H9 (cell line): ENCODE measurements at regions not wholly inside any gene's neighbourhood (a gene's known extent, or its start where the extent isn't known, plus 50 kb on each side); places are given as distances from the start of the nearest gene placed in this dataset.

Experiments used
- DNase-seq: peaks from one replicate; pipeline ENCODE4 v3.0.0-alpha.2; 2017
- H2AFZ ChIP-seq: one replicate; pipeline ENCODE4 v1.6.1; 2013; ENCODE audit warnings: mild to moderate bottlenecking, low read length, control low read depth, moderate library complexity
- H2AK5ac ChIP-seq: 2 replicates; pipeline ENCODE4 v1.6.1; 2013; ENCODE audit warnings: low read length, control low read depth, mixed read lengths; ENCODE audit not compliant: insufficient read length
- H2BK120ac ChIP-seq: one replicate; pipeline ENCODE4 v1.6.1; 2013; ENCODE audit warnings: low read depth, mild to moderate bottlenecking, low read length, control low read depth, inconsistent platforms; ENCODE audit not compliant: poor library complexity, severe bottlenecking
- H2BK12ac ChIP-seq: 2 replicates; pipeline ENCODE4 v1.6.1; 2013; ENCODE audit warnings: low read length, control low read depth, mixed read lengths, low read depth; ENCODE audit not compliant: insufficient read length
- H2BK15ac ChIP-seq: 2 replicates; pipeline ENCODE4 v1.6.1; 2013; ENCODE audit warnings: low read depth, low read length, control low read depth
- H2BK20ac ChIP-seq: one replicate; pipeline ENCODE4 v1.6.1; 2013; ENCODE audit warnings: low read depth, mild to moderate bottlenecking, low read length, control low read depth, inconsistent platforms; ENCODE audit not compliant: poor library complexity, severe bottlenecking
- H2BK5ac ChIP-seq: 2 replicates; pipeline ENCODE4 v1.6.1; 2013; ENCODE audit warnings: low read length, control low read depth, mixed read lengths; ENCODE audit not compliant: insufficient read length
- H3K14ac ChIP-seq: 2 replicates; pipeline ENCODE4 v1.6.1; 2013; ENCODE audit warnings: low read length, control low read depth; ENCODE audit not compliant: insufficient read depth
- H3K18ac ChIP-seq: 2 replicates; pipeline ENCODE4 v1.6.1; 2013; ENCODE audit warnings: low read depth, mild to moderate bottlenecking, mixed read lengths, low read length, control low read depth; ENCODE audit not compliant: insufficient read length
- H3K23ac ChIP-seq: 2 replicates; pipeline ENCODE4 v1.6.1; 2013; ENCODE audit warnings: low read length, control low read depth, mixed read lengths, low read depth; ENCODE audit not compliant: insufficient read length
- H3K23me2 ChIP-seq: 2 replicates; pipeline ENCODE4 v1.6.1; 2013; ENCODE audit warnings: low read depth, mild to moderate bottlenecking, mixed read lengths, low read length, control low read depth; ENCODE audit not compliant: insufficient read length, poor library complexity, severe bottlenecking
- H3K27ac ChIP-seq: 2 replicates; pipeline ENCODE4 v1.5.1; 2013; ENCODE audit warnings: low read length, control low read depth, mixed read lengths, low read depth; ENCODE audit not compliant: insufficient read length
- H3K27me3 ChIP-seq: 2 replicates; pipeline ENCODE4 v1.6.1; 2013; ENCODE audit warnings: low read length, control low read depth, inconsistent platforms; ENCODE audit not compliant: insufficient read depth
- H3K4ac ChIP-seq: 2 replicates; pipeline ENCODE4 v1.6.1; 2013; ENCODE audit warnings: low read depth, mild to moderate bottlenecking, control low read depth, inconsistent platforms, low read length, moderate library complexity
- H3K4me1 ChIP-seq: 2 replicates; pipeline ENCODE4 v1.6.1; 2013; ENCODE audit warnings: low read length, control low read depth, inconsistent platforms; ENCODE audit not compliant: insufficient read depth
- H3K4me2 ChIP-seq: 2 replicates; pipeline ENCODE4 v1.6.1; 2013; ENCODE audit warnings: low read length, control low read depth, mixed read lengths; ENCODE audit not compliant: insufficient read length, insufficient read depth
- H3K56ac ChIP-seq: 2 replicates; pipeline ENCODE4 v1.6.1; 2013; ENCODE audit warnings: low read depth, mild to moderate bottlenecking, mixed read lengths, low read length, control low read depth; ENCODE audit not compliant: insufficient read length
- H3K79me1 ChIP-seq: 2 replicates; pipeline ENCODE4 v1.6.1; 2013; ENCODE audit warnings: low read depth, mild to moderate bottlenecking, moderate library complexity, low read length, control low read depth, inconsistent platforms; ENCODE audit not compliant: insufficient read depth, poor library complexity, severe bottlenecking
- H3K79me2 ChIP-seq: 2 replicates; pipeline ENCODE4 v1.6.1; 2013; ENCODE audit warnings: low read length, control low read depth, inconsistent platforms; ENCODE audit not compliant: insufficient read depth
- H3K9ac ChIP-seq: 2 replicates; pipeline ENCODE4 v1.6.1; 2013; ENCODE audit warnings: low read length, control low read depth, mixed read lengths; ENCODE audit not compliant: insufficient read length; ENCODE audit errors: extremely low read depth
- H3K9me3 ChIP-seq: one replicate; pipeline ENCODE4 v1.6.1; 2013; ENCODE audit warnings: low read depth, low read length, inconsistent platforms; ENCODE audit not compliant: control insufficient read depth
- H3T11ph ChIP-seq: one replicate; pipeline ENCODE4 v1.6.1; 2013; ENCODE audit warnings: mild to moderate bottlenecking, low read length, control low read depth, inconsistent platforms
- H4K20me1 ChIP-seq: one replicate; pipeline ENCODE4 v1.6.1; 2013; ENCODE audit not compliant: control insufficient read depth, insufficient read length, insufficient read depth
- H4K5ac ChIP-seq: 2 replicates; pipeline ENCODE4 v1.6.1; 2013; ENCODE audit warnings: low read depth, mild to moderate bottlenecking, mixed read lengths, low read length, control low read depth; ENCODE audit not compliant: insufficient read length
- H4K8ac ChIP-seq: replicated peaks from 2 replicates; pipeline ENCODE4 v1.6.1; 2013; ENCODE audit warnings: low read length, control low read depth, mixed read lengths, low read depth; ENCODE audit not compliant: insufficient read length
- H4K91ac ChIP-seq: 2 replicates; pipeline ENCODE4 v1.6.1; 2013; ENCODE audit warnings: low read depth, mild to moderate bottlenecking, moderate library complexity, mixed read lengths, low read length, control low read depth; ENCODE audit not compliant: insufficient read length
- H3K27ac Mint-ChIP-seq, 3 experiments: 2 replicates in 2 of 3; 3 replicates in 1 of 3; pipeline ENCODE4 v1.8.0; 2020 to 2021; ENCODE audit warnings: mixed read lengths in 3 of 3, mild to moderate bottlenecking in 1 of 3, moderate library complexity in 1 of 3
- H3K27me3 Mint-ChIP-seq: 2 replicates; pipeline ENCODE4 v1.8.0; 2021; ENCODE audit warnings: low read depth, mild to moderate bottlenecking, moderate library complexity, mixed read lengths
- H3K36me3 Mint-ChIP-seq, 3 experiments: 2 replicates in 2 of 3; 3 replicates in 1 of 3; pipeline ENCODE4 v1.8.0; 2020 to 2021; ENCODE audit warnings: low read depth in 3 of 3, mixed read lengths in 3 of 3; ENCODE audit not compliant: insufficient read depth in 1 of 3
- H3K4me1 Mint-ChIP-seq, 2 experiments: 2 replicates each; pipeline ENCODE4 v1.8.0; 2020; ENCODE audit warnings: mixed read lengths in 2 of 2
- H3K4me3 Mint-ChIP-seq, 2 experiments: 2 replicates in 1 of 2; 3 replicates in 1 of 2; pipeline ENCODE4 v1.8.0; 2020 to 2021; ENCODE audit warnings: mild to moderate bottlenecking in 2 of 2, mixed read lengths in 2 of 2, moderate library complexity in 1 of 2
- H3K9me3 Mint-ChIP-seq, 2 experiments: 2 replicates in 1 of 2; 3 replicates in 1 of 2; pipeline ENCODE4 v1.8.0; 2020; ENCODE audit warnings: mild to moderate bottlenecking in 2 of 2, mixed read lengths in 2 of 2, moderate library complexity in 1 of 2
- CTCF ChIP-seq: fragments of 200-600 bp; sonication (generic); conservative IDR thresholded peaks from 3 replicates; pipeline ENCODE4 v1.8.0; 2021; ENCODE audit warnings: antibody characterized with exemption, mild to moderate bottlenecking
- WGBS: extraction: QIAGEN DNeasy Blood & Tissue Kit; methylation state at CpG from one replicate; pipeline ENCODE4 v1.1.7; 2013; ENCODE audit warnings: missing lambda C conversion rate, low lambda C conversion rate, mixed read lengths; ENCODE audit not compliant: insufficient read length; ENCODE audit errors: extremely low coverage; 5-methylcytosine and 5-hydroxymethylcytosine counted together

- Mint-ChIP-seq H3K27me3 (no peaks in the 10 kb centered on the region), H3K4me1 (peaks cover 19 to 25% of the 10 kb centered on the region in 2 experiments), H3K27ac (no peak overlapping the region; a peak in 1 of 7 replicates), H3K4me3 (no peak overlapping the region), H3K36me3 (peaks cover 0 to 2% (median 0%) of the 10 kb centered on the region in 3 experiments; a peak in 1 of 7 replicates), H3K9me3 (no peaks in the 10 kb centered on the region)
- no peaks in the 10 kb centered on the region; the same call in 1 of the 2 replicates for H3K79me2 ChIP-seq
- no peak overlapping the region for H3K4me2 ChIP-seq
- H2BK15ac ChIP-seq, result no peak overlapping the region
- H3K18ac ChIP-seq, result no peak overlapping the region
- H3K4ac ChIP-seq, result no peak overlapping the region
- H3K27me3 ChIP-seq, result no peaks in the 10 kb centered on the region
- H3K79me1 ChIP-seq, result no peaks in the 10 kb centered on the region
- no peak overlapping the region for H2BK12ac ChIP-seq
- H4K5ac ChIP-seq, result no peak overlapping the region
- H3K9me3 ChIP-seq, result no peaks in the 10 kb centered on the region
- no peak for DNase-seq
- no peaks in the 10 kb centered on the region for H3K4me1 ChIP-seq
- no peaks in the 10 kb centered on the region for H3K23me2 ChIP-seq
- no peaks in the 10 kb centered on the region for H4K20me1 ChIP-seq
- no peak overlapping the region for H4K8ac ChIP-seq
- H2BK20ac ChIP-seq, result no peak overlapping the region
- no peak overlapping the region for H2AK5ac ChIP-seq
- TF ChIP-seq CTCF, result no peak
- H3K14ac ChIP-seq, result no peak overlapping the region
- no peak overlapping the region for H2BK5ac ChIP-seq
- no peak overlapping the region for H3T11ph ChIP-seq
- no peak overlapping the region for H3K56ac ChIP-seq
- no peak overlapping the region for H3K23ac ChIP-seq
- no peak overlapping the region for H2AFZ ChIP-seq
- H3K27ac ChIP-seq, result no peak overlapping the region
- H2BK120ac ChIP-seq, result no peak overlapping the region
- WGBS, result no CpG with 5 or more reads among the region's 8 CpGs
- H3K9ac ChIP-seq, result no peak overlapping the region
- no peak overlapping the region for H4K91ac ChIP-seq
Measured at GRCh38 chr17:77301694-77302266, 161.0 kb downstream of the SEC14L1 start.
